Stimulated activated CD8-positive, alpha-beta memory T cell treated with anti-CD3 and anti-CD28 coated beads, Interleukin-12 subunit alpha, Interleukin-12 subunit beta, amount 100 ng/mL, for 1 hour (primary cell): ENCODE measurements at regions not wholly inside any gene's neighbourhood (a gene's known extent, or its start where the extent isn't known, plus 50 kb on each side); places are given as distances from the start of the nearest gene placed in this dataset.
"Not testable (repeated sequence)": the region's sequence is repeated elsewhere in the genome, so short reads cannot be mapped to it uniquely, and the experiment has no call there.

Source experiments
- DNase-seq: peaks from one replicate; pipeline ENCODE4 v3.0.0-alpha.2; 2020; ENCODE audit warnings: low read depth

GRCh38 chr3:67167481-67167880, 169.4 kb downstream of the KBTBD8 start:
- DNase-seq: no peak

- DNase-seq: no peak
Measured at GRCh38 chr3:67171841-67172240, 173.7 kb downstream of the KBTBD8 start.

- not testable (repeated sequence) for DNase-seq
Measured at GRCh38 chr3:67173130-67173529, 175.0 kb downstream of the KBTBD8 start.

GRCh38 chr3:67176396-67176795, 178.3 kb downstream of the KBTBD8 start:
- no peak for DNase-seq

GRCh38 chr3:67192466-67192865, 194.4 kb downstream of the KBTBD8 start:
- DNase-seq: no peak

- DNase-seq: no peak
Measured at GRCh38 chr3:67196677-67197076, 198.6 kb downstream of the KBTBD8 start.

- DNase-seq: no peak
Measured at GRCh38 chr3:67198374-67198773, 200.3 kb downstream of the KBTBD8 start.

- no peak for DNase-seq
Measured at GRCh38 chr3:67200618-67201017, 202.5 kb downstream of the KBTBD8 start.

- DNase-seq: no peak
Measured at GRCh38 chr3:67201026-67201425, 202.9 kb downstream of the KBTBD8 start.

- no peak for DNase-seq
Measured at GRCh38 chr3:67202053-67202452, 203.9 kb downstream of the KBTBD8 start.

- DNase-seq: no peak
Measured at GRCh38 chr3:67204951-67205350, 206.8 kb downstream of the KBTBD8 start.

- no peak for DNase-seq
Measured at GRCh38 chr3:67215690-67216089, 217.6 kb downstream of the KBTBD8 start.

- no peak for DNase-seq
Measured at GRCh38 chr3:67227030-67227429, 228.9 kb downstream of the KBTBD8 start.

GRCh38 chr3:67228136-67228535, 230.0 kb downstream of the KBTBD8 start:
- no peak for DNase-seq

GRCh38 chr3:67232642-67233041, 234.5 kb downstream of the KBTBD8 start:
- no peak for DNase-seq

- no peak for DNase-seq
Measured at GRCh38 chr3:67239353-67239752, 241.2 kb downstream of the KBTBD8 start.

- no peak for DNase-seq
Measured at GRCh38 chr3:67241084-67241483, 243.0 kb downstream of the KBTBD8 start.

GRCh38 chr3:67244130-67244529, 246.0 kb downstream of the KBTBD8 start:
- DNase-seq: no peak

- no peak for DNase-seq
Measured at GRCh38 chr3:67245545-67245944, 247.4 kb downstream of the KBTBD8 start.

- DNase-seq: no peak
Measured at GRCh38 chr3:67248726-67249125, 250.6 kb downstream of the KBTBD8 start.

- not testable (repeated sequence) for DNase-seq
Measured at GRCh38 chr3:67252906-67253305, 254.8 kb downstream of the KBTBD8 start.

- DNase-seq: no peak
Measured at GRCh38 chr3:67278015-67278618, 280.0 kb downstream of the KBTBD8 start.

- DNase-seq: no peak
Measured at GRCh38 chr3:67286586-67286985, 288.5 kb downstream of the KBTBD8 start.

GRCh38 chr3:67288466-67289106, 290.5 kb downstream of the KBTBD8 start:
- DNase-seq: no peak
